ENCODE measurements at regions not wholly inside any gene's neighbourhood (a gene's known extent, or its start where the extent isn't known, plus 50 kb on each side); places are given as distances from the start of the nearest gene placed in this dataset.

GRCh38 chr7:81080553-81080952, 161.7 kb upstream of the SEMA3C start:
- TF ChIP-seq KDM1A (IDR thresholded peaks at IDR 0.05; ENCODE audit: borderline replicate concordance, low read length) = no peak
- TF ChIP-seq, protein P1, sequence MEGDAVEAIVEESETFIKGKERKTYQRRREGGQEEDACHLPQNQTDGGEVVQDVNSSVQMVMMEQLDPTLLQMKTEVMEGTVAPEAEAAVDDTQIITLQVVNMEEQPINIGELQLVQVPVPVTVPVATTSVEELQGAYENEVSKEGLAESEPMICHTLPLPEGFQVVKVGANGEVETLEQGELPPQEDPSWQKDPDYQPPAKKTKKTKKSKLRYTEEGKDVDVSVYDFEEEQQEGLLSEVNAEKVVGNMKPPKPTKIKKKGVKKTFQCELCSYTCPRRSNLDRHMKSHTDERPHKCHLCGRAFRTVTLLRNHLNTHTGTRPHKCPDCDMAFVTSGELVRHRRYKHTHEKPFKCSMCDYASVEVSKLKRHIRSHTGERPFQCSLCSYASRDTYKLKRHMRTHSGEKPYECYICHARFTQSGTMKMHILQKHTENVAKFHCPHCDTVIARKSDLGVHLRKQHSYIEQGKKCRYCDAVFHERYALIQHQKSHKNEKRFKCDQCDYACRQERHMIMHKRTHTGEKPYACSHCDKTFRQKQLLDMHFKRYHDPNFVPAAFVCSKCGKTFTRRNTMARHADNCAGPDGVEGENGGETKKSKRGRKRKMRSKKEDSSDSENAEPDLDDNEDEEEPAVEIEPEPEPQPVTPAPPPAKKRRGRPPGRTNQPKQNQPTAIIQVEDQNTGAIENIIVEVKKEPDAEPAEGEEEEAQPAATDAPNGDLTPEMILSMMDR (IDR thresholded peaks at IDR 0.05; ENCODE audit: control extremely low read depth in 1 of 3, insufficient read depth in 1 of 3, low read depth in 1 of 3, low read length in 3 of 3) = no peak
- TF ChIP-seq POLR2A (IDR thresholded peaks at IDR 0.05; ENCODE audit: control extremely low read depth in 1 of 2, low read depth in 2 of 2, low read length in 2 of 2) = no peak
- TF ChIP-seq TEAD4 (IDR thresholded peaks at IDR 0.05; ENCODE audit: low read depth, low read length) = no peak
- TF ChIP-seq JUND (IDR thresholded peaks at IDR 0.05; ENCODE audit: low read length) = no peak
- TF ChIP-seq CEBPB (IDR thresholded peaks at IDR 0.05; ENCODE audit: low read depth, low read length) = no peak
- no peak for TF ChIP-seq RAD21 (IDR thresholded peaks at IDR 0.05 in 1 of 2, conservative IDR thresholded peaks at IDR 0.05 in 1 of 2; ENCODE audit: low read depth in 2 of 2, low read length in 2 of 2)
- no peak for TF ChIP-seq EGR1 (IDR thresholded peaks at IDR 0.05; ENCODE audit: borderline replicate concordance, low read depth, low read length)
- no peak for TF ChIP-seq CBX5 (IDR thresholded peaks at IDR 0.05; ENCODE audit: low read depth, low read length)
- TF ChIP-seq POLR2AphosphoS5 (IDR thresholded peaks at IDR 0.05; ENCODE audit: low read depth, low read length) = no peak
- TF ChIP-seq TAF1 (IDR thresholded peaks at IDR 0.05; ENCODE audit: low read depth, low read length) = no peak
- no peak for TF ChIP-seq ATF3 (IDR thresholded peaks at IDR 0.05; ENCODE audit: insufficient read depth, low read depth, low read length)
- TF ChIP-seq BRCA1 (IDR thresholded peaks at IDR 0.05; ENCODE audit: low read depth, low read length) = no peak
